Activated CD4-positive, alpha-beta T cell treated with anti-CD3 and anti-CD28 coated beads for 24 hours (primary cell): ENCODE measurements at regions not wholly inside any gene's neighbourhood (a gene's known extent, or its start where the extent isn't known, plus 50 kb on each side); places are given as distances from the start of the nearest gene placed in this dataset.
"Not testable (repeated sequence)": the region's sequence is repeated elsewhere in the genome, so short reads cannot be mapped to it uniquely, and the experiment has no call there.

Experiments used
- DNase-seq, 2 donors: peaks; one replicate each; pipeline ENCODE4 v3.0.0-alpha.2; 2020; ENCODE audit warnings: low read depth in 2 of 2

GRCh38 chr5:124128867-124129266, 616.9 kb downstream of the CSNK1G3 start:
- no peak for DNase-seq

DNA sequence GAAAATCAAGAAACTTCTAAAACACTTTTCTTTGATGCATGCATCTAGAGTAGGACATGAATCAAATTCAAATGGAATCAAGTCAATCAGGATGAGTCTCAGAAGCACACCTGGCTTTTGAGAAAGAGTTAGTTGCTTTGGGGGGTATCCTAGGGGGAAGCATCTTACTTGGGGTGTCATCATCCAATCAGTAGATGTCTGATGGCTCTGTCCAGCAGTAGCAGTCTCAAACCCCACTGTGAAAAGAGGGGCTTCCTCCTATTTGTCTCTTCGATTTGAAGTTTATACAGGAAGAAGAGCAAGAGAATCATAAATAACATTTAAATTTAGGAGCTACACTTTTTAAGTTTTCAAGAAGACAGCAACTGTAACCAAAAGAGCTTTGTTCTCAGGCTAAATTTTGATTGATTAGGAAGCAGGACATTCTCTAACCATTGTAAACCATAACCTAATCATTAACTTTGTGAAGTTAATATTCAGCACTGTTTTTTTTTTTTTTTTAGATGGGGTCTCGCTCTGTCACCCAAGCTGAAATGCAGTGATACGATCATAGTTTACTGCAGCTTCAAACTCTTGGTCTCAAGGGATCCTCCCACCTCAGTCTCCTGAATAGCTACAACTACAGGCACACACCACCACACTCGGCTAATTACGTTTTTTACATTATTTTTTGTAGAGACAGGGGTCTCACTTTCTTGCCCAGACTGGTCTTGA, 614.7 kb downstream of the CSNK1G3 start:
- no peak for DNase-seq

DNA sequence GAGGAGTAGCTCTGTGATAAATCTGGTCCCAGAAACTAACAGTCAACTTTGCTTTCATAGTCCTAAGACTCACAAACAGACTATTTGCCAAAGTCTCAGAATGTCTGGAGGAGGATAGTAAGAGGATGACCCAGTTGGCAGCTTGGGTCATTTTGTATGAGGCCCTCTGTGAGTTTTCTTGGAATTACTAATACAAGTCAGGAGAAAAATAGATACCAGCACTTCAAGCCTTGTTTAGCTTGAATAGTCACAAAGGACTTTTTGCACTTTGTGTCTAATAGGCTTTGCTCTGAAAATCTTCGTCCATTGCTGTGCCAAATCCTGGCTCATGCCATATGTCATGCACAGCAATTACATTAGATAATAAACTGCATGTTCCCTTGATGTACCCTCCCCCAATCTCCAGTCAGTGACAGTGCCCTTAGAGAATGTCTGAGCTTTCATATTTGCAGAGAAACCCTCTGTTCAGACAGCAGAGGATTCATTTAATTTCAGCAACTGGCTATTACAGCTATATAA, 612.8 kb downstream of the CSNK1G3 start:
- no peak for DNase-seq

DNA sequence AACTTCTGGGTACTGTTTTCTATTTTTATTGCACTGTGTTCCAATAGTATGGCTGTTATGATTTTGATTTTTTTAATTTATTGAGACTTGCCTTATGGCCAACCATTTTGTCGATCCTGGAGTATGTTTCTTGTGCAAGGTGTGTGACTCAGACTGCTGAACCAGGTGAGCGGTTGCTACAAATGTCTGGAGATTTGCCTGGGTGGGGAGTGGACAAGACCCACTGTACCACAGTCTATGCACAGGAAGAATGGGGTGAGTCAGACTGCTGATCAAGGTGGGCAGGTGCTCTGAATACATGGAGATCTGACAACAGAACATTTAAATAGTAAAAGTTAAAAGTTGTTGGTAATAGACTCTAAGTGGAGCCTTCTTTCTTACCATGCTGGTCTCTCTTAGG, 609.2 kb downstream of the CSNK1G3 start:
- DNase-seq: no peak

DNA sequence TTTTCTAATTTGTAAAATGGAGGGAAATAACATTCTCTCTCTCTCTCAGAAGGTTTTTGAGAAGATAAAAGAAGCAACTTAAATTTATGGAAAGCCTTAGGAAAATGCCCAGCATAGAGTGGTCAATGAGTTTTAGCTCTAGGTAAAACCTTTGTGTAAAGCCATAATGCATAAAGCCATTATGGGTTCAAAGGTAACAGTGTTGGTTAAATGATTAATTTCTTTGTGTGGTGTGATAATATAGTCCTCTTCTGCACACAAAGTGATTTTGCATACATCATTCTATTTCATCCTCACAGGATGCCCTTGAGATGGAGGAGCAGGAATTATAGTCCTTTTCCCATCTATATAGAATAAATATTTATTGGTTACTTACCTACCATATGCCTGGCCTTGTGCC, 602.9 kb downstream of the CSNK1G3 start:
- no peak for DNase-seq

- no peak for DNase-seq
Observed at GRCh38 chr5:124111886-124112285, 599.9 kb downstream of the CSNK1G3 start.

- no peak for DNase-seq
Observed at GRCh38 chr5:124110942-124111341, 599.0 kb downstream of the CSNK1G3 start.

GRCh38 chr5:124105326-124105725, 593.3 kb downstream of the CSNK1G3 start:
- DNase-seq: no peak

GRCh38 chr5:124104821-124105220, 592.8 kb downstream of the CSNK1G3 start:
- no peak for DNase-seq

DNA sequence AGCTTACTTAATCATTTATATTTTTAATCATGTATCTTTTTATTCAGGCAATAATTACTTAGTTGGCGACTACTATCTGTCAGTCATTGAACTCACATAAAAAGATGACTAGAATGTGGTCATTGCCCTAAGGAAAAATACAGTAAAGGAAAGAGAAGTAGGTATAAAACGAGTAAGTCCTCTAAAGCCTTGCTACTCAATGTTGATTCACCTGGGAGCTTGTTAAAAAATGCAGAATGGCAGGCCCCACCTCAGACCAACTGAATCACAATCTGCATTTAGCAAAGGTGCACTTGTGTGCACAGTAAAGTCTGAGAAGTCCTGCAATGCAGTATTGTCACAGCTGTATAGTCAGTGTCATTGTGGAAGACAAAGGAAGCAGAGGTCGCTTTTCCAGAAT, 592.4 kb downstream of the CSNK1G3 start:
- no peak for DNase-seq

DNA sequence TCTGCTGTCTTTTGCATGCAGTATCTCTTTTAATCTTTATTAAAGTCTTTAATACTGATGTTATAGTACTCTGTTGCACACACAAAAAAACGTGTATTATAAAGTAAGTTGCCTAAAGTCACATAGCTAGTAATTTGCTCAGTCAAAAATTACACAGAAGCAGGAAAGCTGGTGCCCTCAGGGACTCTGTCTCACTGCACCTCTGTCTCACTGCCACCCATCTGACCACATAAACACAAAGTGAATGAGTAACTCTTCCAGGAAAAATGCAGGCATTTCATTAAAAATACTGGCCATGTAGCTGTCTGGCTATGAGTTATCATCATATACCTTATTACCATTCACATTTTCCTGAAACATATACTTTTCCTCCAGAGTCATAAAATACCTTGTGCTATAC, 591.7 kb downstream of the CSNK1G3 start:
- DNase-seq: no peak

- DNase-seq: not testable (repeated sequence)
Observed at GRCh38 chr5:124103056-124103455, 591.1 kb downstream of the CSNK1G3 start.

- no peak for DNase-seq
Observed at GRCh38 chr5:124102486-124102885, 590.5 kb downstream of the CSNK1G3 start.

DNA sequence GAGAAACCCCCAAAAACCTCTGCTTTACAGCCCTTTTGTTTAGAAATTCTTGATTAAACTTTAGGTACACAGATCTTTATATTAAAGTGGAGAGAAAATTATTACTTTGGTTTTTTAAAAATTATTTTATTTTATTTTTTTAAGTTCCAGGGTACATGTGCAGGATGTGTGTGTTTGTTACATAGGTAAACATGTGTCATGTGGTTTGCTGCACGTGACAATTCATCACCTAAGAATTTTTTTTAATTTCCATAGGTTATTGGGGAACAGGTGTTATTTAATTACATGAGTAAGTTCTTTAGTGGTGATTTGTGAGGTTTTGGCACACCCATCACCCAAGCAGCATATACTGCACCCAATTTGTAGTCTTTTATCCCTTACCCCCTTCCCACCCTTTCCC, 581.7 kb downstream of the CSNK1G3 start:
- no peak for DNase-seq

GRCh38 chr5:124090115-124090514, 578.1 kb downstream of the CSNK1G3 start:
- DNase-seq: no peak

- no peak for DNase-seq
Observed at GRCh38 chr5:124089578-124089977, 577.6 kb downstream of the CSNK1G3 start.

- DNase-seq: no peak
Observed at GRCh38 chr5:124088289-124089032, 576.5 kb downstream of the CSNK1G3 start.

GRCh38 chr5:124087752-124088151, 575.8 kb downstream of the CSNK1G3 start:
- DNase-seq: no peak

GRCh38 chr5:124080256-124080655, 568.3 kb downstream of the CSNK1G3 start:
- DNase-seq: no peak

- DNase-seq: no peak
Observed at GRCh38 chr5:124079062-124079461, 567.1 kb downstream of the CSNK1G3 start.

DNA sequence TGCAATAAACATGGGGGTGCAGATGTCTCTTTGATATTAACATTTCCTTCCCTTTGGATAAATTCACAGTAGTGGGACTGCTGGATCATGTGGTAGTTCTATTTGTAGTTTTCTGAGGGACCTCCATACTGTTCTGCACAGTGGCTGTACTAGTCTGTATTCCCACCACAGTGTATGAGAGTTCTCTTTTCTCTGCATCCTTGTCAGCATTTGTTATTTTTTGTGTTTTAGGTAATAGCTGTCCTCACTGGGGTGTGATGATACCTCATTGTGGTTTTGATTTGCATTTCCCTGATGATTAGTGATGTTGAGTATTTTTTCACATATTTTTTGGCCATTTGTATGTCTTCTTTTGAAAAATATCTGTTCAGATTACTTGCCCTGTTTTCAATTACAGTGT, 562.5 kb downstream of the CSNK1G3 start:
- no peak for DNase-seq

- no peak for DNase-seq
Observed at GRCh38 chr5:124072570-124072969, 560.6 kb downstream of the CSNK1G3 start.

DNA sequence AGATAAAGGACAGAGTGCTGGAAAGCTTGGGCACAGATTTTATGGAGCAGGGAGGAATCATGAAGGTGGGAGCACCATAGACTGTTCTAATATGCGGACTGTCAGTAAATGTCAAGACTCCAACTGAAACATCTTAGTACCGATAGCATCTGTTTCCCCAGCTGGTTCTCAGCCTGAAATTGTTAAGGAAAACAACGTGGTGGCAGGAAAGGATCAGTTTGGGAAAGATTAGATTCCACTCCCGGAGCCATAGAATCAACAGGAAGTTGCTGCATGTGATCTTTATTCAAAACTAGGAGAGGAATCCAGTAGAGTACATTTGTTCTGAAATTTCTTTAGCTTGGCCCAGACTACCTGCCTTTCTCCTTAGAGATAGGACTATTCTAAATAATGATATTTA, 559.1 kb downstream of the CSNK1G3 start:
- no peak for DNase-seq
